ENCODE measurements at regions not wholly inside any gene's neighbourhood (a gene's known extent, or its start where the extent isn't known, plus 50 kb on each side); places are given as distances from the start of the nearest gene placed in this dataset.
A peak's percentile ranks its signal among the peaks of the same experiment; 100 is the strongest.

- Histone ChIP-seq H2AFZ (ENCODE audit: low read depth) (peak overlapping the region; percentile 60), H3K4me2 (peak overlapping the region; percentile 86), H3K79me2 (ENCODE audit: insufficient read depth, low read depth) (peaks cover 4% of the 10 kb centered on the region; the same call in 1 of the 2 replicates), H3K27ac (peak overlapping the region; percentile 77), H3K36me3 (ENCODE audit: insufficient read depth) (no peaks in the 10 kb centered on the region), H3K4me3 (IDR thresholded peaks at IDR 0.05; ENCODE audit: insufficient read depth, low read depth, low read length) (no peak overlapping the region), H3K27me3 (ENCODE audit: insufficient read depth, low read depth) (no peaks in the 10 kb centered on the region), H3K9ac (peak overlapping the region; percentile 68), H4K20me1 (ENCODE audit: insufficient read depth) (no peaks in the 10 kb centered on the region), H3K4me1 (ENCODE audit: low read depth, poor library complexity, severe bottlenecking) (peaks cover 7% of the 10 kb centered on the region)
- TF ChIP-seq CTCF (conservative IDR thresholded peaks at IDR 0.05; ENCODE audit: low read depth, low read length) = no peak
Measured at GRCh38 chr5:8457187-8458037, 588.5 kb downstream of the MTRR start.

- Histone ChIP-seq H4K20me1 (ENCODE audit: insufficient read depth) (no peaks in the 10 kb centered on the region), H3K4me1 (ENCODE audit: low read depth, poor library complexity, severe bottlenecking) (peaks cover 7% of the 10 kb centered on the region), H3K27me3 (ENCODE audit: insufficient read depth, low read depth) (no peaks in the 10 kb centered on the region), H3K79me2 (ENCODE audit: insufficient read depth, low read depth) (peaks cover 4% of the 10 kb centered on the region; the same call in 1 of the 2 replicates), H3K4me3 (IDR thresholded peaks at IDR 0.05; ENCODE audit: insufficient read depth, low read depth, low read length) (no peak overlapping the region), H3K27ac (peak overlapping the region; percentile 77; the same call in 1 of the 2 replicates), H2AFZ (ENCODE audit: low read depth) (peak overlapping the region; percentile 60), H3K9ac (peak overlapping the region; percentile 68; the same call in 1 of the 2 replicates), H3K36me3 (ENCODE audit: insufficient read depth) (no peaks in the 10 kb centered on the region), H3K4me2 (peak overlapping the region; percentile 70)
- TF ChIP-seq CTCF (conservative IDR thresholded peaks at IDR 0.05; ENCODE audit: low read depth, low read length) = no peak
Measured at GRCh38 chr5:8458038-8458383, 589.1 kb downstream of the MTRR start.

- peaks cover 7% of the 10 kb centered on the region for H3K4me1 ChIP-seq (ENCODE audit: low read depth, poor library complexity, severe bottlenecking)
- no peak for TF ChIP-seq CTCF (conservative IDR thresholded peaks at IDR 0.05; ENCODE audit: low read depth, low read length)
Measured at GRCh38 chr5:8461543-8461942, 592.6 kb downstream of the MTRR start.

GRCh38 chr5:8462565-8462964, 593.6 kb downstream of the MTRR start:
- Histone ChIP-seq H4K20me1 (ENCODE audit: insufficient read depth) (no peaks in the 10 kb centered on the region), H3K4me2 (no peak overlapping the region), H3K9ac (no peak overlapping the region), H3K36me3 (ENCODE audit: insufficient read depth) (no peaks in the 10 kb centered on the region), H3K27ac (no peak overlapping the region), H2AFZ (ENCODE audit: low read depth) (no peak overlapping the region), H3K4me1 (ENCODE audit: low read depth, poor library complexity, severe bottlenecking) (peaks cover 3% of the 10 kb centered on the region), H3K79me2 (ENCODE audit: insufficient read depth, low read depth) (peaks cover 4% of the 10 kb centered on the region; the same call in 1 of the 2 replicates), H3K27me3 (ENCODE audit: insufficient read depth, low read depth) (no peaks in the 10 kb centered on the region), H3K4me3 (IDR thresholded peaks at IDR 0.05; ENCODE audit: insufficient read depth, low read depth, low read length) (no peak overlapping the region)
- no peak for TF ChIP-seq CTCF (conservative IDR thresholded peaks at IDR 0.05; ENCODE audit: low read depth, low read length)

More at GRCh38 chr5:8461543-8461942, 592.6 kb downstream of the MTRR start:
- H3K27me3 ChIP-seq (ENCODE audit: insufficient read depth, low read depth) = no peaks in the 10 kb centered on the region
- H3K4me3 ChIP-seq (IDR thresholded peaks at IDR 0.05; ENCODE audit: insufficient read depth, low read depth, low read length) = no peak overlapping the region
- no peak overlapping the region for H3K9ac ChIP-seq
- no peaks in the 10 kb centered on the region for H4K20me1 ChIP-seq (ENCODE audit: insufficient read depth)
- peaks cover 4% of the 10 kb centered on the region; the same call in 1 of the 2 replicates for H3K79me2 ChIP-seq (ENCODE audit: insufficient read depth, low read depth)
- H3K27ac ChIP-seq = no peak overlapping the region
- H2AFZ ChIP-seq (ENCODE audit: low read depth) = no peak overlapping the region
- no peaks in the 10 kb centered on the region for H3K36me3 ChIP-seq (ENCODE audit: insufficient read depth)
- H3K4me2 ChIP-seq = no peak overlapping the region

All from KMS-11 (cell line).